ENCODE measurements at regions not wholly inside any gene's neighbourhood (a gene's known extent, or its start where the extent isn't known, plus 50 kb on each side); places are given as distances from the start of the nearest gene placed in this dataset.

DNA sequence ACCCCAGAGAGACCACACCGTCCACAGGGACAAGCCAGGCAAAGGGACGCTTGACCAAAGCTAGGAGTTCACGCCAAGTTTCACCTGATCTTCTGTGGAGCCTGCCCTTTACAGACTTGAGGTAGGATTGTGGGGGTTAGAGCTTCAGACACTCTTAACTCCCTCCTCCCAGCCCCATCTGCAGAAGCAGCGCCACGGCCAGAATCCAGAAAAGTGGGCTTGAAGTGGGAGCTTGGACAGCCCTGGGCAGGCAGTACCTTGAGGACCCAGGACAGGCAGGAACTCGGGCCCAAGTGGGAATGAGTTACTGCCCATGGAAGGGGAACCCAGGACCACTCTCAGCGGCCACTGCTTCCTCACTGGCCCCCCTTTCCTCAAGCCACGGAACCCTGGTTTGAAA, 695.9 kb downstream of the TBC1D22A start:
- TF ChIP-seq RARA (CRISPR knock-in tag; IDR thresholded peaks at IDR 0.05) (no peak), REST (IDR thresholded peaks at IDR 0.05; ENCODE audit: borderline replicate concordance in 1 of 2, low read depth in 1 of 2, low read length in 2 of 2) (no peak), ZFP41 (CRISPR knock-in tag; IDR thresholded peaks at IDR 0.05; ENCODE audit: borderline replicate concordance) (no peak), POLR2A (IDR thresholded peaks at IDR 0.05; ENCODE audit: insufficient read depth in 1 of 2, low read depth in 2 of 2, low read length in 2 of 2) (no peak), FOXJ3 (CRISPR knock-in tag; IDR thresholded peaks at IDR 0.05; ENCODE audit: borderline replicate concordance) (no peak), RELA (CRISPR knock-in tag; IDR thresholded peaks at IDR 0.05) (no peak), PCBP1 (IDR thresholded peaks at IDR 0.05; ENCODE audit: borderline replicate concordance, low read depth, low read length) (no peak), SNAPC5 (CRISPR knock-in tag; IDR thresholded peaks at IDR 0.05; ENCODE audit: borderline replicate concordance) (no peak), ZBTB10 (CRISPR knock-in tag; IDR thresholded peaks at IDR 0.05; ENCODE audit: borderline replicate concordance) (no peak)
- TF ChIP-seq, protein P1, sequence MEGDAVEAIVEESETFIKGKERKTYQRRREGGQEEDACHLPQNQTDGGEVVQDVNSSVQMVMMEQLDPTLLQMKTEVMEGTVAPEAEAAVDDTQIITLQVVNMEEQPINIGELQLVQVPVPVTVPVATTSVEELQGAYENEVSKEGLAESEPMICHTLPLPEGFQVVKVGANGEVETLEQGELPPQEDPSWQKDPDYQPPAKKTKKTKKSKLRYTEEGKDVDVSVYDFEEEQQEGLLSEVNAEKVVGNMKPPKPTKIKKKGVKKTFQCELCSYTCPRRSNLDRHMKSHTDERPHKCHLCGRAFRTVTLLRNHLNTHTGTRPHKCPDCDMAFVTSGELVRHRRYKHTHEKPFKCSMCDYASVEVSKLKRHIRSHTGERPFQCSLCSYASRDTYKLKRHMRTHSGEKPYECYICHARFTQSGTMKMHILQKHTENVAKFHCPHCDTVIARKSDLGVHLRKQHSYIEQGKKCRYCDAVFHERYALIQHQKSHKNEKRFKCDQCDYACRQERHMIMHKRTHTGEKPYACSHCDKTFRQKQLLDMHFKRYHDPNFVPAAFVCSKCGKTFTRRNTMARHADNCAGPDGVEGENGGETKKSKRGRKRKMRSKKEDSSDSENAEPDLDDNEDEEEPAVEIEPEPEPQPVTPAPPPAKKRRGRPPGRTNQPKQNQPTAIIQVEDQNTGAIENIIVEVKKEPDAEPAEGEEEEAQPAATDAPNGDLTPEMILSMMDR (CRISPR knock-in tag; IDR thresholded peaks at IDR 0.05) = no peak
- TF ChIP-seq, protein P2, sequence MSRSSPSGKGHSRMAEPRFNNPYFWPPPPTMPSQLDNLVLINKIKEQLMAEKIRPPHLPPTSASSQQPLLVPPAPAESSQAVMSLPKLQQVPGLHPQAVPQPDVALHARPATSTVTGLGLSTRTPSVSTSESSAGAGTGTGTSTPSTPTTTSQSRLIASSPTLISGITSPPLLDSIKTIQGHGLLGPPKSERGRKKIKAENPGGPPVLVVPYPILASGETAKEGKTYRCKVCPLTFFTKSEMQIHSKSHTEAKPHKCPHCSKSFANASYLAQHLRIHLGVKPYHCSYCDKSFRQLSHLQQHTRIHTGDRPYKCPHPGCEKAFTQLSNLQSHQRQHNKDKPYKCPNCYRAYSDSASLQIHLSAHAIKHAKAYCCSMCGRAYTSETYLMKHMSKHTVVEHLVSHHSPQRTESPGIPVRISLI (CRISPR knock-in tag; IDR thresholded peaks at IDR 0.05; ENCODE audit: borderline replicate concordance) = no peak

Data from HepG2 (cell line).